Esophagus squamous epithelium (tissue), 4 donors: ENCODE measurements at regions not wholly inside any gene's neighbourhood (a gene's known extent, or its start where the extent isn't known, plus 50 kb on each side); places are given as distances from the start of the nearest gene placed in this dataset.

ENCODE experiments used
- CTCF ChIP-seq, 6 experiments: fragments of 450-650 bp in 4 of 6; fragments of 200-600 bp in 2 of 6; sonication (generic) in 2 of 6; IDR thresholded peaks; one replicate each; pipeline ENCODE4 v1.5.1; 2016 to 2019; ENCODE audit warnings: antibody characterized with exemption in 6 of 6, mild to moderate bottlenecking in 4 of 6, moderate library complexity in 4 of 6
- POLR2A ChIP-seq, 4 donors: fragments of 450-650 bp; IDR thresholded peaks; one replicate each; pipeline ENCODE4 v1.6.1; 2017; ENCODE audit warnings: antibody characterized with exemption in 4 of 4, mild to moderate bottlenecking in 4 of 4, moderate library complexity in 3 of 4

DNA sequence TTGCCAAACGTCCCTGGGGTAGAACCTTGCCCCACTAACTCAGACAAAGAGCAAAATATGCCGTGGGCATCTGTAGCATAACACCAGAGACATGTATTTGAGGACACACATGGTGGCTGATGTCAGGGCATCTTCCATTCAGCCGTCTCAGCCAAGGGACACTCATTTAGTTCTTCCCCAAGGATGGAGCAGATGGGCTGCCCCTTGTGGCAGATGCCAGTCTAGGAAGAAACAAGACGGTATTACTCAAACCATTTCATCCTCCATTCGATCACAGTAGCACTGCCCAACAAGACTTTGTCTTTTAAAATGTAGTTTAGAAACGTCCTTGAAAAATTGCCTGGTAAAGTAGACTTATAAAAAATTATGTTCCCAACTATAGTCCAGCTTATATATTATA, 937.6 kb upstream of the EEF2KMT start:
- TF ChIP-seq POLR2A (IDR thresholded peaks at IDR 0.05) (no peak), CTCF (IDR thresholded peaks at IDR 0.05) (no peak)
